ENCODE measurements at regions not wholly inside any gene's neighbourhood (a gene's known extent, or its start where the extent isn't known, plus 50 kb on each side); places are given as distances from the start of the nearest gene placed in this dataset.

DNA sequence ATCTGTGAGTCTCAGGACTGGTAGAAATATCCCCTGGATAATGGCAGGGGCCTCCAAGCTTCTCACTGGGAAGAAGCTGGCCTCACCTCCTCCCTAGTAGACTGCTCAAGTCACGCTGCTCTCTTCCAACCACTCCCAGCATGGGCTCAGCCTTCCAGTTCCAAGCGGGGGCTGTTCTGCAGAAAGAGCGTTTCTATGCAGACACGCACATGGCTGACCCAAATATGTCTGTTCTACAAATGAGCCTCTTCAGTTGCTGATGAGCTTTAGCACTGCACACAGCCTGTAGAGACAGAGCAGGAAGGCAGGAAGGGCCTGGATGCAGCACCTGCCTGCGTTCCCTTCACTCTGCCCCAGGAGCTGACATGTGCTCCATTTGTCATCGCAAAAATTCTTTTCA lies 523.9 kb upstream of the MGMT start:
- DNase-seq (ENCODE audit: low read depth in 2 of 3, low spot score in 1 of 3), result no peak

DNA sequence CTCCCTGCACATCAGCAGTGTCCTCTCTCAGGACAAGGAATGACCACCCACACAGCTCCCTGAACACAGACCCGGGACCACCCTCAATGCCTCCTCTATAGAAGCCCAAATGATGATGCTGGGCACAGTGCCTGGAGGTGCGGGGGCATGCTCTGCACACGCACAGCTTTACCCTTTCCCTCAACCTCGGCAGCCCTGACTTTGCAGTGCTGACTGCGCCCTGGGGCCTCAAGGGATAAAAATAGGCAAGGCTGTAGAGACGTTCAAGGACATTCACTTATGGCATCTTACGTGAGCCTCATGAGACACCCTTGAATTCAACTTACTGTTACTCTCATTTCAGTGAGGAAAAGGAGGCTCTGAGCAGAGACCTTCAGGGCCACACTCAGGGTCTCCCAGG lies 521.6 kb upstream of the MGMT start:
- DNase-seq (ENCODE audit: low read depth in 2 of 3, low spot score in 1 of 3), result no peak

DNA sequence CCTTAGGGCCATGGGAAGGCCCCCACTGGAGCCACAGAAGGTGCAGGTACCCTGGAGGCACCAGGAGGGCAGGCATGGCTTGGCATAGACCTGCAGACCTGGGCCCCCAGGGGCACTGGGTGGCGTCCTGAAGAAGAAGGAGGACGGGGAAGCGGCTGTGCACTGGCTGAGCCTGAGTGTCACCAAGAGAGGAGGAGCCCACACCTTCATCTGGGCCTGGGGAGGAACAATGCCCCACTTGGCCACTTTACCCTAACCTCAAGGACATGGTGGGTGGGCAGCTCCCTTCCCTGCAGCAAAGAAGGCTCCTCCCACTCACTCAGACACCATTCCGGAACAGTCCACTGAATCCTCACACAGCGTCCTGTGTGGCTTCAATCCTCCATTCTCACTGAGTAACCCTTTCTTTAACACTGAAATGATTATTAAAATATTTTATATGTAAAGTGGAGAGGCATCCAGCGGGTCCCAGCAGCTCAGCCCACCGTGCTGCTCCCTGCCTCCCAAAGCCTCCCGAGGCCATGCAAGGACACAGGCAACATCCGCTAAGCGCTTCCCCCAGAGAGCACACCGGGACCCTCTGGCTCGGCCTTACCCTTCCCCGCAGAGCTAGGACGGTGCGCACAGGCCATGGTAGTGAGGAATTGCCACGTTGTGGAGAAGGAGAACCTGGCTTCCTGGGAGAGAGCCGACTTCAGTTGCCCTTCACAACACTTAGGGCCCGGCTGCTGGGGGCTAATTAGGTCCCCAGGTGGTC lies 516.7 kb upstream of the MGMT start:
- DNase-seq (ENCODE audit: low read depth in 2 of 3, low spot score in 1 of 3), result no peak

DNA sequence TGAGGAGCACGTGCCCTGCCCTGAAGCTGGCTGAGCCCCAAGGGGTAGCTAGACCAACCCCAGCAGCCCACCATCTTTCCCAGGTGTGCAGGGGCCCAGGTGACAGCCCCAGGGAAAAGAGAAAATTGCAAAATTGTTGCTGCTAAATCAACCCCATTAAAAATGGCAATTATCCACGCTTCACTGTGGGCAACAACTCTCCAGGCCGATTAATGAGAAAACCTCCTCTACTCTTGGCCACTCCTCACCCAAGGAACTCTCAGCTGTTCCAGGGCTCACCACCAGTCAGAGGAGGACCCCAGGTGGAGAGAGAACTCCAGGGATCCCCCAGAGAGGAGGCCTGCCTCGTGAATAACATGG lies 516.1 kb upstream of the MGMT start:
- no peak for DNase-seq (ENCODE audit: low read depth in 2 of 3, low spot score in 1 of 3)

DNA sequence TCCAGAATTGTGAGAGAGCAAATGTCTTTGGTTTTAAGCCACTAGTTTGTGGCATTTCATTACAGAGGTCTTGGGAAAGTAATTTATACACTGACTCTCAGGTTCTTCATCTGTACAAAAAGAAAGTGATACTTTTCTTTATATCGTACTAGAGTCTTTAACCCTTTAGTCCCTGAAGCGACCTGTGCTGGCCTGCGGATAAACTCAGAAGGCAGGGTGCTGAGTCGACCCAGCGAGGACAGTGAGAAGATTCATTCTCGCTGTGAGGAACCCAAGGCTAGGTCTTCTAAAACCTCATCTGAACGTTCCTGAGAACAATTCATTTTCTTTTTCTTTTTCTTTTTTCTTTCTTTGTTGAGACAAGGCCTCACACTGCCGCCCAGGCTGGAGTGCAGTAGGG lies 514.2 kb upstream of the MGMT start:
- no peak for DNase-seq (ENCODE audit: low read depth in 2 of 3, low spot score in 1 of 3)

DNA sequence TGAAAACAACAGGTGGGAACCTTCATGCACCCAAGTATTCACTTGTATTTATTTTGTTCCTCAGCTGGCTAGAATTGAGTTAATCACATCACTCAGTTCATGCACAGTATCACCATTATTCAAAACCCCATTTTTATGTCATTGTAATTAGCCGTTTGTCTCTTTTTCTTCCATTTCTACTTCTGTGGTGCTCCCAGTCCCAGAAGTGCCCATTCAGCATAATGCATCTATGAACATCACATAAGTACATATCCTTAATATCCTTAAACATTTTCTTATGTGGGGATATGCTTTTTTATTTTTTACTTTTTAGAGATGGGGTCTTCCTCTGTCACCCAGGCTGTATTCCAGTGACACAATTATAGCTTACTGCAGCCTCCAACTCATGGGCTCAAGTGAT lies 510.9 kb upstream of the MGMT start:
- no peak for DNase-seq (ENCODE audit: low read depth in 2 of 3, low spot score in 1 of 3)

DNA sequence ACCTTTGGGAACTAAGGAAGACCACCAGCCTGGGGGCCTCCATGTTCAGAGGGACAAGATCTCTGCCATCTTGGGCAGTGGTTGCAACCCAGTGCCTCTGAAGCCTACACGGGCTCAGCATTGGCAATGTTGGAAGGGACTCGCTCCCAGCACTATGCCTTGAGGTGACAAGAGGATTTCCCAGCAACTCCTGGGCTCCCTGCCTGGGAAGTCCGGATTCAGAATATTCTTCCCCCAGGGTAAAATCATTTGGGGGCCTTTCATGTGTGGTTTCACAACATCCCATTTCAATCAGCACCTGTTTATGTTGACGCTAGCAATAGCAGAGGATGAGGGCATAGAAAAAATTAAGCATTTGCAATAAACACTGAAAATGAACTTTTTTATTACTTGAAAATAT lies 509.8 kb upstream of the MGMT start:
- no peak for DNase-seq (ENCODE audit: low read depth in 2 of 3, low spot score in 1 of 3)

DNA sequence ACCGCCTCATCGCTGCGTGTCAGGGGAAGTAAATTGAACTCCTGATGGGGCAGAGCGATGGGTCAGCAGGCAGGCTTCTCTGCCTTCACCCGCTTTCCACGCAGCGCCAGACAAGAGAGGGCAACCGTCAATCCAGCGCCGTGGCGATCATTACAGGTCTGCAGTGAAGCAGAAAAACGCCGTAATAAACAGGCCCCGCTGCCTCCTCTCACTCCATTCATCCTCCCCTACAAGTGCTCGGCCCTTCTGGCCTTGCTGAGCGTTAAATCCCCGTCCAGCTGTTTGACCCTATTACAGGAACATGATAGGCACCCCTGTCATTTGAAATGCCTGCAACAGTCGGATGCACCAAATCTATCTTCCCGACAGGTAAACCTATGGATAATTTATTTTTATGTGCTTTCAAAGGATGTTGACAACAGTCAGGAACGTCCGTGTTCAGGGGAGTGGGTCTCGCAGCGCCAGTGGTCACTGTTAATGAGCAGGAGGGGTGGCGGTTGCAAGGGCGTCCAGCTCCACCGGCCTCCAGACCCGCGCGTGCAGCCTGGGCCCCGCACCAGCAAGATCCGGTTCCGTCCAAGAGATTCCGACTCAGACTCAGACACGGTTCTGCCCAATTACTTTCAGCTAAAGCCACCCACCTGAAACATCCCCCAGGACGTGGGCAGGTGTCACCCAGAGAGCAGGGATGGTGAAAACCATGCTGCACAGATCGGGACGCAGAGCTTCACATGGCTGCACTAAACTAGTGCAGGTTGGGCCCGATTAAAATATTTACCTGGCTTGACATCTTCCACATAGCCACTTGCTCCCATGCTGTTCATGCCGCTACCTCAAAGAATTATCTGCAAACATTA lies 508.0 kb upstream of the MGMT start:
- no peak for DNase-seq (ENCODE audit: low read depth in 2 of 3, low spot score in 1 of 3)

DNA sequence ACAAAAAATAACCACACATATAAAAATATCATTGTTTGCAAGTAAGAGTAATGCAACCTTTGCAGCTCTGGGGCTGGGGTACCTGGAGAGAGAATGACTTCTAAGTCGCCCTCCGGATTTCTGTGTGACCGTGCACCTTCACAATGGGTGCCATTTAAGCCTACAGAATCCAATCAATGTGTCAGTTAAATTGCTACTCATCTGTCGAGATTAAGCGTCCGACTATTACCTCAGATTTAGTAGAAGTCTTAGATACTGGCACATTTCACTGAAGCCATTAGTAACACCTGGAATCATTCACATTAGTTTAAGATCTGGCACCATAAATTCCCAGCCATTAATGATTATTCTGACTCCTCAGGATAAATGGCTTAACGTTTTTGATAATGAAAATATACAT lies 507.3 kb upstream of the MGMT start:
- DNase-seq (ENCODE audit: low read depth in 2 of 3, low spot score in 1 of 3), result no peak

DNA sequence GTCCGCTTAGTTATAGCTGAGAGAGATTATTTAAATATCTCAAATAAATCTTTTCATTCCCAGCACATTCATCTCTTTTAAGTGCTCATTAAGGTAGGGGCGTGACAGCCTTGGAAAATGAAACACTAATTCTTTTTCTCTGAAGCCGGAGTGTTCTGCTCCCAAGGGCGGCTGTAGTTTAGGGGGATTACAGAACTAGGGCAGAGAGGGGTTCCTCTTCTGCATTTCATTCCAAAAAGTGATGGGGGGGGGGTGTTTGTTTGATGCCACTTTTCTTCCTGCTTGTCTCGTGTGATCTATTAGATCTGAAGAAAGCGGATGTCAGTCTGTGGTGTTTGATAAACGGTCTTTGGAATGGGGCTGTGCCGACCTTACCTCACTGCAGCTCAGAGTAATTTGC lies 506.5 kb upstream of the MGMT start:
- DNase-seq (ENCODE audit: low read depth in 2 of 3, low spot score in 1 of 3), result no peak

DNA sequence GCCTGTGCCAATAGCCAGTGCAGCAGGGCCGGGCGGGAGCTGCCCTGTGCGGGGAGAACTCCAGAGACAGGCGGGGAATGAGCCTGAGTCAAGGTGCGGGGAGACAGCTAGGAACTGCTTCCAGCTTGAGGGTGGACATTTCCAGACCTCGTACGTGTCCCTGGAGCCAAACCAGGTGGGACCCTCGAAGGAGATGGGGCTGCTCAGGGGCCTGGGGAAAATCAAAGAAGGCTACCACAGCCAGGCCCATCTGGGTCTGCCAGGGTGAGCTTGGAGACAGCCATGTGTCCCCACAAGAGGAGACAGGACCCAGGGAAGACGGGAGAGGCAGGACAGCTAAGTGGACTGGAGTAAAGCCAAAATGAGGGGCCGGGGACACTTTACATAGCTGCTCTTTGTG lies 504.9 kb upstream of the MGMT start:
- DNase-seq (ENCODE audit: low read depth in 2 of 3, low spot score in 1 of 3), result no peak

DNA sequence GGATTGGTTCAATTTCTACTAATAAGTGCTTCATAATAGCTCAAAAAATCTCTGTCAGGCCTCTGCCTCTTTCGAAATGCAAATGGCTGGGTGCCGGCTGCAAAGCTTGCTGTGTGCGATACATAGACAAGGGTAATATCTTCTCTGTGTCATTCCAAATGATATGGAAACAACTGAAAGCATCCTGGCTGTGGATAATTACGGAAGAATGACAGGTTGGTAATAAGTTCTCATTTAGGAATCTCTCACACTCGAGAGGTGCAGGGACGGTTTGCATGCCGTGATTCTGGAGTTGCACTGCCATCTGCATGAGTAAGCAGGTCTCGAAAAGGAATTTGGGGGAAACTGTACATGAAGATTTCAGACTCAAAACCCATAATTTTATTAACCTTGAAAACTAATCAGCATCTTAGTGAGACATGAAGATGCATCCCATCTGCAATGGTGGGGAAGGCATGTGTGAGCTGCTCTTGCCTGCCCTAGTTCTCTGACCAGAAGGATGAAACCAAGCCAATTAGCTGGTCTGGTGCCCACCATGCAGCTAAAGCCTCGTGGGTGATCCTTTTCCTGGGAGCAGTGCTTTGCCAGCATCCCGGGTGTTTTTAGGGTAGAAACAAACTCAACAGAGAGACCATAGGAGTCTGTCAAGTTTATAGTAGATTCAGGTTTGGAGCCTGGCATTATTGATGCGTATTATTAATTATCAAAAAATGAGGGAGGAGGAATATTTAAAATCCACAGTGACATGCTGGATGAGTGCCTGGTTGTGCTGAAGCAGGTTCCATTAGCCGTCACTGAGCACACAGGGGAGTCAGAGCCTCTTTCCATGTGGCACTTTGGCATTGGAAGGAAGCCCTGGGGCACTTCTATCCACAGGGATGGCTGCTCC lies 503.6 kb upstream of the MGMT start:
- DNase-seq (ENCODE audit: low read depth in 2 of 3, low spot score in 1 of 3), result no peak

DNA sequence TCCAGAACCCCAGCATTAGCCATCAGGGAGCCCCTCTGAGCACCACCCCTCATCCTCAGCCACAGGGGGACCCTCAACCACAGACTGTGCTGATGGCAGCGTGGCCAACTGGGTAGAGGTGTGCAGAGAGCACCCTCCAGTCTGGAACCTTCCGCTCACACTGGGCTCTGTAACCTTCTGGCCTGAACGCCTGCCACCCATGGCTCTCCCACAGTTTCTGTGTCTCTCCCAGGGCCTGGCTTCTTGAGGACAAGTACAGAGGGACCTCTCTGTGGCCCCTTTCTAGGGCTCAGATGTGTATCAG lies 503.0 kb upstream of the MGMT start:
- DNase-seq (ENCODE audit: low read depth in 2 of 3, low spot score in 1 of 3), result no peak

DNA sequence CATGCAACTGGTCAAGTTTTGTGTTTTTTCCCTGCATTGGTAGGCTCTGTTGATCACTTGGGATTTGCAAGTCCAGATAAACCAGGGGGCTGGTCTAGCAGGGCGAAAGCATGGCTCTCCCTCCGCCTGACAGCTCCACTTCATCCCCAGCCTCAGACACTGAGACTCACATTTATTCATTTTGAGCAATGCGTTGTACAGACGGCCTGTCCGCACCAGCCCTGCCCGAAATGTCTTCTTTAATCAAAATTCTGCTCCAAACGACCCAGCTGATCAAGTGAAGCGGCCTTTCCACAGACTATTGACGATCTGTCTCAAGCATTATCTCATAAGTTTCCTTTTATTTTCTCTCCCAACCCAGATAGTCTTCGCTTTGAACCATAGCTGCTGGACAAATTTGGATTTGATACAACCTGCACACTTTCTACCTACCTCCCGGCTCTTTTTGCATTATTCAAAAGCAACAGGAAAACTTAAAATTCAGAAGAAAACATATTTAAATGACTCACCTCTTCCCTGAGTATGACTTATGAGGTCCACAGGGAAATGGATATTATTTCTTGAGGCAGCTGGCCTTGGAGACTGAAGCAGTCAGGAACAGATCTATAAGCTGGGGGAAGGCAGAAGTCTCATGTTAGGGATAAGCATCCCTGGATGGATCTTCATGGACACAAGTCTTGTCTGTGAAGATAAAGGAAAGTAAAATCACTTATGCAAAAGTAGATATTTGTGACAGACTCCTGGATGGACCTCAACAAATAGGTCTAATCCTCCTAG lies 498.9 kb upstream of the MGMT start:
- no peak for DNase-seq (ENCODE audit: low read depth in 2 of 3, low spot score in 1 of 3)

DNA sequence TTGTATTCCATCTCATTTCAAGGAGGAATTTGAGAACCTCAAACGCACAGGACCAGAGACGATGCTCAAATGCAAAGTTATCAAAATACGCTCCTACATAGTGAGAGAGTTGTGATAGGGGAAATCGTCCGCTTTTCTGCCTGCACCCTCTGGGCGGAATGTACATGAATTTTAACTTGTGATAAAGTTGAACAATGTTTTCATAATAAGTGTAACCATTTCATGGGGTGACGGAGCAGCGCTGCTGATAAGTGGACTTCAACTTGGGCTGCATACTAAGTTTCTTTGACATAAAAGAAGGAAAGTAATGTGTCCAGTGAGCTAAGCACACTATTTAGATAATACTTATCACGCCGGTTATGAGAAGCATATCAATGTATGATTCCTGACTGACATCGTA lies 497.5 kb upstream of the MGMT start:
- no peak for DNase-seq (ENCODE audit: low read depth in 2 of 3, low spot score in 1 of 3)

DNA sequence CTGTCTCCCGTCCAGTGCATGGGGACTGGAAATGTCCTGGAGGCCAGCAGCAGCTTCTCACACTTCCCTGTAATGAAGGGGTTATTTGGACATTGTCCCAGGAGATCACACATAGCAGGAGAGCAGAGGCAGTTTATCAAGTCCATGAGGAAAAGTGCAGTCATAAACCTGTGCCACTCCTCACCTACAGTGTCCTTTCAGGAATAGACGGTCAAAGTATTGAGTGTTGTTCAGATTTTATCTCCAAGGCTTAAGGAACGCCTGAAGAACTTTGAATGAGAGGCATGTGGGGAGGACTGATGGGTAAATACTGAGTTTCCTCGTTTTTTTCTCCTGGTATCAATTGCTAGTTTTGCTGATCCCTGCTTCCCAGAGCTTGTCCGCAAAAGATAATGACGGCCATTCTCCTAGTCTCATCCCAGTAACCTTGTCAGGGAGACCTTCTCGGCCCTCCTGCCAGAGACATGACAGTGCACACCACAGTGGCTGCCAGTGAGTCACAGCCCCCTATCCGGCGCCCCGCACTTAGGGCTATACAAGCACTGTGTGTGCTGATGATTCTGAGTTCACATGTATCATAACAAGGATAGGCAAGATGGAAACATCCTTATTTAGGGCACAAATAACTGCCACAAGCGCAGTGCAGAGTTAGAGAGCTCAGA lies 495.5 kb upstream of the MGMT start:
- no peak for DNase-seq (ENCODE audit: low read depth in 2 of 3, low spot score in 1 of 3)

DNA sequence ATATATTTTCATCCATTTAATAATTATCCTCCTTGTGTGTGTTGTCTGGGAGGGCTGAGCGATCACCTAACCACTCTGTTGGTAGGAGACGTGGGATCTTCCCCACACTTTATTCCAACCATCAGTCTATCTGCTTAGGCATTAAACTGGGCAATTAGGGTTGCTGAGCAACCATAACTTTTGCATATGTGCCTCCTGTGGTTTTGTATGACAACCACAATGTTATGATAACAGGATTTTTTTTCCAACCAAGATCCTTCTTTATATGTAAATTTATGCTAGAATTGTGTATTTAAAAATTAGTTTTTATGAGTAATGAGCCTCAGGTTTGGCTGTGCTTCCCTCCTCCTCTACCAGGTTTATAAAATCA lies 495.0 kb upstream of the MGMT start:
- no peak for DNase-seq (ENCODE audit: low read depth in 2 of 3, low spot score in 1 of 3)

DNA sequence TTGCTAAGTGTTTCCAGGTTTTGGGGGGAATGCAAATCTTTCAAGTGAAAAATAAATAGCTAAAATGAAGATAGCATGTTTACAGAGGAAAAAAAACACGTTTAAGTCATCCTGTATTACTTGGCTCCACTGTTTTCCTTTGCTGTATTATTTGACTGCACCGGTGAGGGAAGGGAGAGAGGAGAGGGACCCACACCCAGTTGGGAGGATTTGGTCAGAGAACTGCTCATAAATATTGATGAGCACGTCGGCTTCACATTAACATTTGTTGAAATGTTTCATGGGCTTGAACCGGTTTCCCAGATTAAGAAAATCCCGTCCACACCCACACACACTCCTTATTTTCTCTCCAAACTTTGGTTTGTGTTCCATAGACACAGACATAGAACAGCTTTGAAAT lies 493.8 kb upstream of the MGMT start:
- DNase-seq (ENCODE audit: low read depth in 2 of 3, low spot score in 1 of 3), result no peak

DNA sequence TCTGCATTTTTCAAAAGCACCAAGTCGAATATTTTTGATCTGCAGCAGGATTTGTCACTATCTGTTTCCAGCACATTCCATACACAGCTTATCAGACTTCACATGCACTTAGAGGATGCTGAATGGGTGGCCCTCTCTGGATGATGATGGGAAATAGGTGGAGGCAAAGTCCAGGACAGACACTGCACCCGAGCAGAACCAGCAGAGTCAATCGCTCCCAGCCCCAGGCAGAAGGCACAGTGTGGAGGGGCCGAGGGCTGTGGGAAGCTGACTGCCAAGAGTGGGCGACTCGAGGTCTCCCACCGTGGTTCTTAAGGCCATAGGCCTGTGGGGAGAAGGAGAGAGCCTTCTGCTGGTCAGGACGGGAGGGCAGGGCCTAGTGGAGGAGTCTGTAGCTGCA lies 490.2 kb upstream of the MGMT start:
- DNase-seq (ENCODE audit: low read depth in 2 of 3, low spot score in 1 of 3), result no peak

DNA sequence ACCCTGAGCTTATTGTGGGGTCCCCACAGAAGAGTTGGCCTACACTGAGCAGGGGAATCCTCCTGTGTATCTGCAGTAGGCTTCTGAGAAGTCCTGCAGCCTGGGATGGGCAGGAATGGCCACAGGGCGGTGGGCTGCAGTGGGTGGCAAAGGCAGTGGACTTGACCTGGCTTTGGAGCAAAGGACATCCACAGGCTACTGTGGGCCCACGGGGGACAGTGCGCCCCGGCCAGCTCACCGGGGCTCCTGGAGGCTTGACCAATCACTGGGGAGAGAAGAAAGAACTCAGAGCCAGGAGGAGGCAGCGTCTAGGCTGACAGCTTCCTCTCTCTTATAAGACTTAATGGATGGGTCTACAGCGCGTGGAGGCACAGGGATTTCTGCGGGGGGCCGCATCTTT lies 488.8 kb upstream of the MGMT start:
- no peak for DNase-seq (ENCODE audit: low read depth in 2 of 3, low spot score in 1 of 3)

DNA sequence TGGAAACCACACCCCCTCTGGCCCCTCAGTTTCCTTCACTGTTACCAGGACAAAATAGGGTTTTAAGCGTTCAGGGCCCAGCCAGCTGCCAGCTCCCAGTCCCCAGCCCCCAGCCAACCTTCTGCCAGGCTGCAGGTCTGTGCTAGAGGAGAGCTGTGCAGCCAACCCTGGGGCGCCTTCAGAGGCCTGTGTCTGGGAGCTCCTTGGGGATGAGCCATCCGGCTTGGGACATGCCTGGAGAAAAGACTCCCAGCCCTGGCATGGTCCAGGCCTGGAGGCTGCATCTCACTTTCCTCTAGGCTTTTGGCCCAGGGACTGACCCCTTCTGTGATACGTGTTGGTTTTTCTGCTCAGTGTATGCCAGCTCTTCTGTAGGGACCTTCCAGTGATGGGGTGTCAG lies 487.6 kb upstream of the MGMT start:
- DNase-seq (ENCODE audit: low read depth in 2 of 3, low spot score in 1 of 3), result no peak
